ENCODE measurements at regions not wholly inside any gene's neighbourhood (a gene's known extent, or its start where the extent isn't known, plus 50 kb on each side); places are given as distances from the start of the nearest gene placed in this dataset.
"Not testable (repeated sequence)": the region's sequence is repeated elsewhere in the genome, so short reads cannot be mapped to it uniquely, and the experiment has no call there.

GRCh38 chr5:39775086-39775796 lies 350.5 kb upstream of the DAB2 start:
- no peak for DNase-seq

DNA sequence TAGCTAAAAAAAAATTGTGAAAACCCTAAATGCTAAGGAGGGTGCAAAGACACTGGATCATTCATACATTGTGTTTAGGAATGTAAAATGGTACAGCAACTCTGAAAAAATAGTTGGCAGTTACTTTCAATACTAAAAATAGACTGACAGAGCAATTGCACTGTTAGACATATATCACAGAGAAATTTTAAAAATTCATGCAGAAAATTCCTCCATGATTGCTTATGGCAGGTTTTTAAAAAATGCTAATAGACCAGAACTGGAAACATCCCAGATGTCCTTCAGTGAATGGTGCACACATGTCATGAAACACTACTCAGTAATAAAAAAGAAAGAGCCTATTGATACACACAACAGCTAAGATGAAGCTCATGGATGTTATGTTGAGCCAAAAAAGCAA lies 349.8 kb upstream of the DAB2 start:
- no peak for DNase-seq

- DNase-seq, result no peak
These were observed 347.5 kb upstream of the DAB2 start for GRCh38 chr5:39772307-39772706.

GRCh38 chr5:39767916-39768315 lies 343.1 kb upstream of the DAB2 start:
- no peak for DNase-seq

GRCh38 chr5:39765366-39765765 lies 340.6 kb upstream of the DAB2 start:
- no peak for DNase-seq

- no peak for DNase-seq
These were observed 338.0 kb upstream of the DAB2 start for GRCh38 chr5:39762761-39763160.

DNA sequence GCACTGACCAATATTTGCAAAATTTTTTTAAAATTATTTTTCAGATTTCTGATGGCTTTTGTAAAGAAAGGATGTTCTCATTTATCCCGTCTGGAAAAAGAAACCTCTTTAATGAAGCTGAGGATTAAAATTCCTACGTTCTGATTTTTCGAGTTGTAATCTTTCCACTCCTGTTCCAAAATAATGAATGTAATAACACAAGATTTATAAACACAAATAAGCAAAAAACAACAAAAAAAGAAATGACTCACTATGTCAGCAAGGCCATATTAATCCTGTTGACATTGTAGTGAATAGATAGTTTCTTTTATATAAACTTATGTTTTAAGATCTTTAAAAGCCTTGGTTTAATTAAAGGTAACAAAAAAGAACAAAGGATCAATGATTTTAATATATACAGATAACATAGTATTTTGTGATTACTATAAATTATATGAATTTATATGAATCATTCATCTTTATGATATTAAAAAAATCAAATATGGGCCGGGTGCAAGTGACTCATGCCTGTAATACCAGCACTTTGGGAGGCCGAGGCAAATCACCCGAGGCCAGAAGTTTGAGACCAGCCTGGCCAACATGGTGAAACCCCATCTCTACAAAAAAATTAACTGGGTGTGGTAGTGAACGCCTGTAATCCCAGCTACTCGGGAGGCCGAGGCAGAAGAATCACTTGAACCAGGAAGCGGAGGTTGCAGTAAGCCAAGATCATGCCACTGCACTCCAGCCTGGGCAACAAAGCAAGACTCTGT lies 336.6 kb upstream of the DAB2 start:
- DNase-seq, result no peak

DNA sequence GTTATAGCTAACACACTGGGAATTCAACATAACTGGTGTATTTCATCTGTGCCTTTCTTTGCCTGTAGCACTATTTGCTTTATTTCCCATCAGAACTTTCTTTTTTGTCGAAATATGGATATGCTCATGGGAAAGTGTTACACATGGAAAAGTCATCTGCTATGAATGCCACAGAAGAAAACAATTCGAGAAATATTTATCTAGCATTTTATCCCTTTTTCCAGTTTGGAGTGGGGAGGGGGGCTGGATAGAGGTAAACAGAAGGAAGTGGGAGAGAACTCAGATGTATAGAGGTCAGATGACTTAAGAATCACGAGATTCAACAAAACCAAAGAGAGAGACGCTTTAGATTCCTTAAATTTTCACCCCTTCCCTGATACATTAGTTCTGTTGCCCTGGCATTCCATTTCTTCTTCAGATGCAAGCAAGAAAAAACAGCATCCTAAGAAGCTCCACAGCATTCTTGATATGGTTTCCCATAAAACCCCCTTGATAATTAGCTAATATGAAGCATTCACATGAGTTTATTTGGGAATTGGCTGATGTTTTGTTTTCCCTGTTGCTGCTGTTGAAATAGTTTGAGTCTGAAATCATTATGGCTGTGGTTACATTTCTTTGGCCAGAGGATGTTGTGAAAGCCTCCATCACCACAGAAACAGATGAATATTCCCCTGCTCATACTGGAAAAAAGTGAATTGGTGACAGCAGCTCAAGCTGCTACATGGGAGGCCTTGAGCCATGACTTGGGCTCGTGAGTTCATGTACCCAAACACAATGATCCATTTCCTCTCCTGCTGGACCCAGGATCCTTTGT lies 335.8 kb upstream of the DAB2 start:
- no peak for DNase-seq

- DNase-seq, result no peak
These were observed 334.9 kb upstream of the DAB2 start for GRCh38 chr5:39759701-39760100.

DNA sequence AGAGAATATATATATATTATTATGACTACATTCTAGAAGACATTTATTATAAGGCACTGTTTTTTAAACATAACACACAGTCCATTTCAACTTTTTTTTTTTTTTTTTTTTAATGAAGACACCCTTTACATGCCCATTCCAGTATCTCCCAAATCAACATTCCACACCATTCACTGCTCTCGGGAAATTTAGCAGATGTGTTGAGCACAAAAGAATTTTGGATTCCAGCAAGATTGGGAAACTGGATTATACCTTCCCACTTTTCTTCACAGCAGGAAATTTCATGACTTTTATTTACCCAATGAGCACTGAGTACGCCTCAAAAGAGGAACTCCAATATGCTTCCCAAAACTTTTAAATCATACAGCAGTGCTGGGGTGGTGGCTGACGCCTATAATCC lies 333.6 kb upstream of the DAB2 start:
- DNase-seq, result no peak

GRCh38 chr5:39757131-39757530 lies 332.4 kb upstream of the DAB2 start:
- DNase-seq, result no peak

DNA sequence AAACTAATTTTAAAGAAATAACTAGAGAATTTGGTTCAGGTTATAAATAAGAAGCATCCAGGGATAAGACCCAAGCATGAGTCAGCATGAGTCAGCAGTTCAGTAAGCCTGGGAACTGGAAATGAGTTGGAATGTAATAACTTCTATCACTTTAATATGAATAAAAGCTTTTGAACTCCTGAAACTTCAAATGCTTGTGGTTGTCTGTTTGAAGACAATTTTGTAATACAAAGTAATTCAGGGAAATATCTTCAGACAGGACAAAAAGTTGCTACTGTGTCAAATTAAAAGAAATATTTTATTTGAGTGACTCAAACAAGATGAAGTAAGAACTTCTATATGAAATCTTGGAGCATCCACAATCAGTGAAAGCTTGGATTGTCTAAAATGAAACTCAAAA lies 331.2 kb upstream of the DAB2 start:
- DNase-seq, result no peak

DNA sequence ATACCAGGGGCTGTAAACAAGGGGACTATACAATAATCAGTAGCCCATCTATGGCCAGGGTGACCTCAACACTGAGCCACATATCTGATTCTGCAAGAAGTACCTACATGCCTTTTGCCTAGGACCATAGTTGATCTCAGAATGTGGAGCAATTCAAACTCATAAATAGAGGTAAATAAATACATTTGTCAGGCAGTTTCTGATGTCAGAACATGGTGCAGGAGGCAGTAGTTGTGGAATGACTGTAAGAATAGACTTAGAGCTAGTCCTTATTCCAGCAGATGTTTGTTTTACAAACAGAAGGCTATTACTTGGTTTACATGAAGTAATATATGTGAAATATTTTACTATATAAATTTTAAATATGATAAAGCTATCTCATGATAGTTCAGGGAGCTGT lies 330.7 kb upstream of the DAB2 start:
- no peak for DNase-seq

- not testable (repeated sequence) for DNase-seq
These were observed 329.0 kb upstream of the DAB2 start for GRCh38 chr5:39753747-39754146.

DNA sequence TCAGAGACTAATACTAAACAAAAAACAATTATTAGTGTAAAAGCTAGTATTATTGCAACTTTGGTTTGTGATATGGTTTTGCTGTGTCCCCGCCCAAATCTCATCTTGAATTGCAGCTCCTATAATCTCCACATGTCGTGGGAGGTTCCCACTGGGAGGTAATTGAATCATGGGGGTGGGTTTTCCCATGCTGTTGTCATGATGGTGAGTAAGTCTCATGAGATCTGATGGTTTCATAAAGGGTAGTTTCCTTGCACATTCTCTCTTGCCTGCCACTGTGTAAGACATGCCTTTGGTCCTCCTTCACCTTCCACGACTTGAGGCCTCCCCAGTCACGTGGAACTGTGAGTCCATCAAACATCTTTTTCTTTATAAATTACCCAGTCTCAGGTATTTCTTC lies 325.9 kb upstream of the DAB2 start:
- DNase-seq, result no peak

GRCh38 chr5:39742916-39743315 lies 318.1 kb upstream of the DAB2 start:
- no peak for DNase-seq

DNA sequence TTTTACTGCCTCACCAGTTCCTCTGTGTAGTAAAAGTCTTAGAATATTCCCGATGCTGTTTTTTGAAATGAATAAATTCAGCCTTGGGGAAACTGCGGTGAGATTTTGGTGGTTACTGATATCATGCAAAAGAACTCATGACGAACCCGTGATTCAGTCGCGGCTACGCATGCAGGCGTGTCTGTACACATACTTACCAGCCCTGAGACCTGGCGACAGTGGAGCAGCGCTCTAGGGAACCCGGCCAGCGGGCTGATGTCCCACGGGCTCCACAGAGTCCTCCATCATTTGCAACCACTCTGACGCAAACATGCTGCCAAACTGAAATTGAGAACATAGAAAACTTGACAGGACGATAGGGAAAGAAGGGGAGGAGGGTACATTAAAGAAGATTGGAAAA lies 315.6 kb upstream of the DAB2 start:
- no peak for DNase-seq

GRCh38 chr5:39732166-39732565 lies 307.4 kb upstream of the DAB2 start:
- DNase-seq, result no peak

GRCh38 chr5:39730699-39731098 lies 305.9 kb upstream of the DAB2 start:
- no peak for DNase-seq

DNA sequence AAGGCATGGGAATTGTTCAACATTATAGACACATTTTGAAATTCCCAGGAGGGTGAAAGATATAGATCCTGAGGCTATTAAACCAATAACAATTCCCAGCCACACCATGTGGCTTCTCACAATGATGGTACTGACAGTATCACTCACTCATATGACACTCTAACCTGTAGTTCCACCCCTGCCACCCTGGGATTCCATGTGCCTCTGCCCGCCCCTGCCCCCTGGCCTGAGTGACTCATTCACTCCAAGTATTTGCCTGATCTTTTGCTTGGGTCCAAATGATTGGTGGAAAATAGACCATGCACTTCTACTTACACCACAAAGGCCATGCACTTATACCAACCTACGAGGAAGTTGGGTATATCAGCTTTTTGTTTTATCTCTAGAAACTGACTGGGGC lies 305.2 kb upstream of the DAB2 start:
- no peak for DNase-seq

- DNase-seq, result no peak
These were observed 301.7 kb upstream of the DAB2 start for GRCh38 chr5:39726467-39726866.

DNA sequence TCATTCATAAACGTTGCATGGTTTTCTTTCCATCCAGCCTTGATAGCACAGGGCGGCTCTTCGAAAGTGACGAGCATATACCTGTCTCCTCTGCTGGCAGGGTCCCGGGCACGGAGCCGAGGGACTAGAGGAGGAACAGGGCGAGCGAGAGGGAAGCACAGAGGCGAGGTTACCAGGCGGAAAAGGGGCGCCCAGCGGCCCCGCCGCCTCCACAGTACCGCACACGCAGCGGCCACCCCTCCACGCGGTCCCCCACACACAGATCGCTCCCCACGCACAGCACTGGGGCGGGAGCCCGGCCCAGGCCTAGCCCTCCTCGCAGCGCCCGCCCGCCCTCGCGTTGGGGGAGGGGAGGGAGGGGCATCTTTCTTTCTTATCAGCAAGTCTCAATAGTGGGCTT lies 296.6 kb upstream of the DAB2 start:
- no peak for DNase-seq

DNA sequence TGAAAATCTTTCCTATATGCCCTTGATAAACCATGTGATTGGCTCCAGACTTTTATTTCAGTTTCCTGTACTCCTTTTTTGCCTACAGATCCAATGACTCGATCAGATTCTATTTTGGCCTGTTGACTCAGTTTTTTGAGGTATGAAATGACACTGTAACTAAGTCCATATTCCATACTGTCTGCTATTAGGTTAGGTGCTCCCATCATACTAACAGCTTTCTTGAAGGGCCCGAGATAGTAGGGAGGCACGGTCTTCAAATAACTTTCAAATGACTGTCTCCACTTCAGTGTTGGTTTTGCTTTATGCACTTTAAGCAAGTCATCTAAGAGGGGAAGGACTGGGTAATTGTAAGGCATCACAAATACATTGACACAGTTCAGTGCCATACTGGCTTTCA lies 295.4 kb upstream of the DAB2 start:
- DNase-seq, result no peak
